ENCODE measurements at regions not wholly inside any gene's neighbourhood (a gene's known extent, or its start where the extent isn't known, plus 50 kb on each side); places are given as distances from the start of the nearest gene placed in this dataset.

DNA sequence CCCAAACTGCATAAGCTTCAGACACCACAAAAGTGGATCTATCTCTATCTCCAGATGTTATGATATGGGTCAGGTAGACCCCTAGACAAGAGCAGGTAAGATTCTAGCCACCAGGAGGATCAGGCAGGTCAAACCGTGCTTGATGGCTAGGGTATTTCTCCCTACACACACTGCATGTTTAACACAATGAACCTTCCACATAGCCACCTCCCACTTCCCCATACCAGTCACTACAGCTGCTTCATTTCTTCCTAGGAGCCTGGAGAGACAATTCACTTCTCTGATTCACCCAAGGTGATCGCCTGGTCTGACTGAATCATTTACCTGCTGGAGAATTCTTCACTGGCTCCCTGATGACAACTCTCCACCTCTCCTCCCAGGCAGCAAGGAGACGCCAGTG, 66.0 kb upstream of the MYCN start:
- no peak for ATAC-seq
- H3K27ac ChIP-seq = no peak overlapping the region
- no peak for DNase-seq
- H3K27me3 ChIP-seq = no peaks in the 10 kb centered on the region
- no peaks in the 10 kb centered on the region for H3K9me3 ChIP-seq
- no peaks in the 10 kb centered on the region for H3K4me1 ChIP-seq
- intact Hi-C loops (cut with DNase I) = no loop called here
- no peak for FAIRE-seq
- WGBS, 2 donors = 90 to 93% methylated on average over 3 of the region's 3 CpGs
- TF ChIP-seq, protein P1, sequence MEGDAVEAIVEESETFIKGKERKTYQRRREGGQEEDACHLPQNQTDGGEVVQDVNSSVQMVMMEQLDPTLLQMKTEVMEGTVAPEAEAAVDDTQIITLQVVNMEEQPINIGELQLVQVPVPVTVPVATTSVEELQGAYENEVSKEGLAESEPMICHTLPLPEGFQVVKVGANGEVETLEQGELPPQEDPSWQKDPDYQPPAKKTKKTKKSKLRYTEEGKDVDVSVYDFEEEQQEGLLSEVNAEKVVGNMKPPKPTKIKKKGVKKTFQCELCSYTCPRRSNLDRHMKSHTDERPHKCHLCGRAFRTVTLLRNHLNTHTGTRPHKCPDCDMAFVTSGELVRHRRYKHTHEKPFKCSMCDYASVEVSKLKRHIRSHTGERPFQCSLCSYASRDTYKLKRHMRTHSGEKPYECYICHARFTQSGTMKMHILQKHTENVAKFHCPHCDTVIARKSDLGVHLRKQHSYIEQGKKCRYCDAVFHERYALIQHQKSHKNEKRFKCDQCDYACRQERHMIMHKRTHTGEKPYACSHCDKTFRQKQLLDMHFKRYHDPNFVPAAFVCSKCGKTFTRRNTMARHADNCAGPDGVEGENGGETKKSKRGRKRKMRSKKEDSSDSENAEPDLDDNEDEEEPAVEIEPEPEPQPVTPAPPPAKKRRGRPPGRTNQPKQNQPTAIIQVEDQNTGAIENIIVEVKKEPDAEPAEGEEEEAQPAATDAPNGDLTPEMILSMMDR (IDR thresholded peaks at IDR 0.05) = no peak
- H3K4me3 ChIP-seq = no peak overlapping the region
- H3K36me3 ChIP-seq = no peaks in the 10 kb centered on the region

DNA sequence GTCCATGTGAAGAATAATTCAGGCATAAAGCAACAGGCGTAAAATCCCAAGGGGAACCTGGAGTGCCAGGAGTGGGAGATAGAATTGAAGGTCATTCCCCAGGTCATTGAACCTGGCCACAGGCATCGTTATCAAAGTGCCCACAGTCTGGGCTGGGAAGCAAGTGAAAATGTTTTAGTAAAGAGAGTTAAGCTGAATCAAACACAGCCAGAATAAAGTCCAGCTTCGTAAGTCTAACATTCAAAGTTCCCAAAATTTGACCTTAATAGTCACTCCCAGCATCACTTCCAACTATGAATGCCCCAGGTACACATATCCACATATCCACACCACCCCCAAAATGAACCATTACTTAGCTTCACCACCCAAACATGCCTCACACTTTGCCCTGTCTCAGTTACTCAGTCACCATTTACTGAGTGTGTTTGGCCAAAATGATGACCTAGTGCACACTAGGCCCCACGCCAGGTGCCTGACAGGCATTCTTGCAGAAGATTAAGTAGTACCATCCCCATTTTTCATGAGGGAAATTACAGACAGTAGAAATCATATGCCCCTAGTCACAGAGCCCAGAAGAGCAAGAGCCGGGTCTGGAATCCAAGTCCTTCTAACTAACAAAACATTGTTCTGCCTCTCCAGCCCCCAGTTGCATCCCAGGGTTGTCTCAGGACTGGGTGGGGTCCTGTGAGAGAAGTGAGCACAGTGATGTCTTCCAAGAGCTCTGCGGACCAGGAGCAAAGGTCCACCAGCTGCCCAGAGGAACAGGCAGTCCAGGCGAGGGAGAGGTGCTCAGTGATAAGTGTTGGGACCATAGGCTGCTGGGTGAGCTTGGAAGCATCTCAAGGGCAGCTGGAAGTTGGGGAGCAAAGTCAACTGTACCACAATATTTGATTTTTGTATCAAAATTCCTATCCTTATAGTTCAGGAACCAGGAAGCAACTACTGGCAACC, 65.2 kb upstream of the MYCN start:
- no peak for DNase-seq
- no peak overlapping the region for H3K27ac ChIP-seq
- intact Hi-C loops (cut with DNase I) = no loop called here
- no peak overlapping the region for H3K4me3 ChIP-seq
- no peaks in the 10 kb centered on the region for H3K4me1 ChIP-seq
- H3K9me3 ChIP-seq = no peaks in the 10 kb centered on the region
- no peaks in the 10 kb centered on the region for H3K36me3 ChIP-seq
- no peak for ATAC-seq
- TF ChIP-seq, protein P1 (IDR thresholded peaks at IDR 0.05) = no peak
- WGBS, 2 donors = 77% methylated on average over 7 of the region's 7 CpGs
- no peaks in the 10 kb centered on the region for H3K27me3 ChIP-seq
- FAIRE-seq = no peak

DNA sequence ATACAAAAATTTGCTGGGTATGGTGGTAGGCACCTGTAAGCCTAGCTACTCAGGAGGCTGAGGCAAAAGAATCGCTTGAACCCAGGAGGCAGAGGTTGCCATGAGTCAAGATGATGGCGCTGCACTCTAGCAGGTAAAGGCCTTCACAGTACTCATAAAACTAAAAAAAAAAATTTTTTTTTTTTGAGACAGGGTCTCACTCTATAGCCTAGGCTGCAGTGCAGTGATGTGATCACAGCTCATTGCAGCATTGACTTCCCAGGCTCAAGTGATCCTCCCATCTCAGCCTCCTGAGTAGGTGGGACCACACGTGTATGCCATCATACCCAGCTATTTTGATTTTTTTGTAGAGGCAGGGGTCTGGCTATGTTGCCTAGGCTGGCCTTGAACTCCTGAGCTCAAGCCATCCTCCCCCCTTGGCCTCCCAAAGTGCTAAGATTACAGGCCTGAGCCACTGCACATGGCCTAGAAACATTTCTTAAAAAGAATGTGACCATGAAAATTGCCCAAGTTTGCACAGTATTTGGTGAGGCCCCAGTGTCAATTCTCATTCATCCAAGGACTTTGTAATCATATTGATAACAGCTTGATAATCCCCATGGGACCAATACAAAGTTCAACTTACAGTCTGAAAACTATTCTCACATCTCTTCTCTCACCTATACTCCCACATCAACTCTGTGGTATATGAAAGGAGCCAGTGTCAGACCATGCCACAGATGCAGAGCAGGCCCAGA, 64.2 kb upstream of the MYCN start:
- no peaks in the 10 kb centered on the region for H3K4me1 ChIP-seq
- H3K4me3 ChIP-seq = no peak overlapping the region
- no peak for ATAC-seq
- H3K9me3 ChIP-seq = no peaks in the 10 kb centered on the region
- DNase-seq = no peak
- TF ChIP-seq, protein P1 (IDR thresholded peaks at IDR 0.05) = no peak
- no peak overlapping the region for H3K27ac ChIP-seq
- H3K36me3 ChIP-seq = no peaks in the 10 kb centered on the region
- no peak for FAIRE-seq
- WGBS, 2 donors = 86 to 89% methylated on average over 3 of the region's 3 CpGs
- no peaks in the 10 kb centered on the region for H3K27me3 ChIP-seq
- intact Hi-C loops (cut with DNase I) = no loop called here

DNA sequence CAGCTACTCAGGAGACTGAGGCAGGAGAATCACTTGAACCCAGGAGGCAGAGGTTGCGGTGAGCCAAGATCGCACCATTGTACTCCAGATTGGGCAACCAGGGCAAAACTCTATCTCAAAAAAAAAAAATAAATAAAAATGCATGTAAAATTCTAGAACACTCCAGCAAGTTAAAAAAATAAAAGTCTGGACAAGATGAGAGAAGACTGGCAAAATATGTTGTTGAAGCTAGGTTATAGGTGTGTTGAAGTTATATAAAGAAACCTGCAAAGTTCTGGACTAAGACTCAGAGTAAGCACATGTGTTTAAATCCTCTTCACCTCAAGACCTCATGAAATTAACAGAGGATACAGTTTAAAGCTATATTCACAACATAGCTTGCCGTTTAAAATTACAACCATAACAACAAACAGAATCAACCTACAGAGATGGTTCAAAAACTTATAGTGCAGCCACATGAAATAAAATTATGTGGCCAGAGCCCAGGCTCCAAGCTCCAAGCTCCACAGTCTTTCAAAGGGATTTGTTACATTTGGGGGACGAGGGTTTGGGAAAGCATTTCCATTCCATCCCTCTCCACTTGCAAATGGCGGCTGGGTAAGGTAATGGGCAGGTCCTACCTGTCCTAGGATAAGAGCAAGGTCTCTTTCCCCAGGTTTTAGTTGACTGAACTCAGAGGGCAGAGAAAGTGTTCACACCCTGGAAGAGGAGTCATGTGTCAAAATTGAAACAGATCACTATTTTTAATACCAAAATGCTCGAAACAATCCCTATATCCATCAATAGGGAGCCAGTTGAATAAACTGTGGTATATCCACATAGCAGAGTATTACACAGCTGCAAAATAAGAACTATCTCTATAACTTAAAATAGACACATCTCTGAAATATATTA, 59.9 kb upstream of the MYCN start:
- no peaks in the 10 kb centered on the region for H3K27me3 ChIP-seq
- TF ChIP-seq, protein P1 (IDR thresholded peaks at IDR 0.05) = no peak
- no peak overlapping the region for H3K27ac ChIP-seq
- FAIRE-seq = no peak
- 95 to 97% methylated on average over 6 of the region's 6 CpGs for WGBS, 2 donors
- H3K36me3 ChIP-seq = no peaks in the 10 kb centered on the region
- intact Hi-C loops (cut with DNase I) = no loop called here
- ATAC-seq = no peak
- no peak overlapping the region for H3K4me3 ChIP-seq
- H3K9me3 ChIP-seq = no peaks in the 10 kb centered on the region
- no peak for DNase-seq
- H3K4me1 ChIP-seq = no peaks in the 10 kb centered on the region
